COLO668 (cell line): ENCODE measurements at regions not wholly inside any gene's neighbourhood (a gene's known extent, or its start where the extent isn't known, plus 50 kb on each side); places are given as distances from the start of the nearest gene placed in this dataset.
"Not testable (repeated sequence)": the region's sequence is repeated elsewhere in the genome, so short reads cannot be mapped to it uniquely, and the experiment has no call there.

ENCODE experiments used
- DNase-seq: peaks from one replicate; lab custom pipeline; 2025; ENCODE audit not compliant: unreplicated experiment; lab: John Stamatoyannopoulos, UW

DNA sequence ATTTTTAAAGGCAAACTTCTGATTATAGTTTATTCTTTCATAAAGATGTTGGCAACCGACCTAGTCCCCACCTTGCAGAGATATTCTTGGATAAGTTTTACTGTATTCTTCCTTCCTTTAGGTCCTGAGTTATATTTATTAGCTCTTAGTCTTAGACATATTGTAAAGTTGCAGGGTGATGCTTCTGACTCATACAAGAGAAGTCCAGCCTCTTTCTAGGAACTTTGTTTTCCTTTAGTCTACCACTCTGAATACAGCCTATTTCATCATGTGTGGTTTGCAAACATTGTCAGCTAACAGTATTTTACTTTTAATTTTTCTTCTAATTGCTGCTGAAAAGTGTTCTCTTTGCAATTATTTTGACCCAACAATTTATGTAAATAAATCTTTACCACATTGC lies 686.7 kb downstream of the COL12A1 start:
- DNase-seq: no peak

DNA sequence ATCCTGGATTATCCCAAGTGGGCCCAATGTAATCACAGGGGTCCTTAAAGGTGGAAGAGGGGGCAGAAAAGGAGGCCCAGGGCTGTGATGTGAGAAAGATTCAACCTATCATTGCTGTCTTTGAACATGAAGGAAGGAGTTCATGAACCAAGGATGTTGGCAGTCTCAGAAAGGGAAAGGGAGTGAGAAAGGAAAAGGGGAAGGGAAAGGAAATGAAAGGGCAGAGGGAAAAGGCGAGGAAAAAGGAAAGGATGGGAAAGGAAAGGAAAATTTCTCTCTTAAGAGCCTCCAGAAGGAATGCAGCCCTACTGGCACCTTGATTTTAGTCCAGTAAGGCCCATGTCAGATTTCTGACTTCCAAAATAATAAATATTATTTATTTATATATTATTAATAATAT lies 687.8 kb downstream of the COL12A1 start:
- no peak for DNase-seq

DNA sequence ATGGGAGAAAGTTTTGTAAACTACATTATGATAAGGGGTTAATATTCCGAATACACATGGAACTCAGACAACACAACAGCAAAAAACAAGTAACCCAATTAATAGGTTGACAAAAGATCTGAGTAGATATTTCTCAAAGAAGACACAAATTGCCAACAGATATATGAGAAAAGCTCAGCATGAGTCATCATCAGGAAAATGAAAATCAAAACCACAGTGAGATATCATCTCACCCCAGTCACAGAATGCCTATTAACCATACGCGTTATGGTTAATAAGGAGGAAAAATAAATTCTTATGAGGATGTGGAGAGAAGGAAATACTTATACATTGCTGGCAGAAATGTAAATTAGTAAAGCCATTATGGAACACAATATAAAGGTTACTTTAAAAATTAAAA lies 695.0 kb downstream of the COL12A1 start:
- DNase-seq: no peak

DNA sequence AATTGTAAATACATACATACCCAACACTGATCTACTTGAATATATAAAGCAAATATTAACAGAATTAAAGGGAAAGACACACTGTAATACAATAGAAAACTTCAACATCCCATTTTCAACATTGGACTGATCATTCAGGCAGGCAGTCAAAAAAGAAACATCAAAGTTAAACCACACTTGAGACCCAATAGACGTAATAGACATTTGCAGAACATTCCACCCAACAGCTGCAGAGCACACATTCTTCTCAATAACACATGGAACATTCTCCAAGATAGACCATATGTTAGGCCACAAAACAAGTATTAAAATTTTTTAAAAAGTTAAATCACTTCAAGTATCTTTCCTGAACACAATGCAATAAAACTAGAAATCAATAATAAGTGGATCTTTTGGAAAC lies 698.2 kb downstream of the COL12A1 start:
- DNase-seq: no peak

DNA sequence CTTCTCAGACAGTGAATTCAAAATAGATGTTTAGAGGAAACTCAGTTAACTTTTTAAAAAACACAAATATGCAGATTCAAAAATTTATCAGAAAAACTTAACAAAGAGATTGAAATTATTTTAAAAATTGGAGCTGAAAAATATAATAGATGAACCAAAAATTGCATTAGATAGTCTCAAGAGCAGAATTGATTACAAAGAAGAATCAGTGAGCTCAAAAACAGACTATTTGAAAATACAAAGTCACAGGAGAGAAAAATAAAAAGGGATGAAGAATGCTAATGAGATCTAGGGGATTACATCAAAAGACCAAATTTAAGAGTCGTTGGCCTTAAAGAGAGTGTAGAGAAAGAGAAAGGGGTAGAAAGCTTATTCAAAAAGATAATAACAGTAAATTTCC lies 700.5 kb downstream of the COL12A1 start:
- DNase-seq: no peak

DNA sequence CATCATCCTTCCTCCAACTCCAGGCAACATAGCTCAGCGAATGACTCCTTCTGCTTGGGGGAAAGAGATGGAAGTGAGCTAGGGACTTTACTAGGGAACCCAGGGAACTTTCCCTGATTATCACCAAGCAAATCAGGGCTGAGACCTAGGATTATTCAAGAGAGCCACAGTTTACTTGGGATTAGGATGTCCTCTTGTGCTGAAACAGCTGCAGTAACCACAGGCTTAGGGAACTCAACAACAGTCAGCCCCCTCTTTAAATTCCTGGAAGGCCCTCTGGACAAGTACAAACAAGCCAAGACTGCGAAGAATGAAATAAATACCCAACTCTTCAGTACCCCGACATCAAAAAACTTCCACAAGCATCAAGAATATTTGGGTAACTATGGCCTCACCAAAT lies 700.9 kb downstream of the COL12A1 start:
- no peak for DNase-seq

DNA sequence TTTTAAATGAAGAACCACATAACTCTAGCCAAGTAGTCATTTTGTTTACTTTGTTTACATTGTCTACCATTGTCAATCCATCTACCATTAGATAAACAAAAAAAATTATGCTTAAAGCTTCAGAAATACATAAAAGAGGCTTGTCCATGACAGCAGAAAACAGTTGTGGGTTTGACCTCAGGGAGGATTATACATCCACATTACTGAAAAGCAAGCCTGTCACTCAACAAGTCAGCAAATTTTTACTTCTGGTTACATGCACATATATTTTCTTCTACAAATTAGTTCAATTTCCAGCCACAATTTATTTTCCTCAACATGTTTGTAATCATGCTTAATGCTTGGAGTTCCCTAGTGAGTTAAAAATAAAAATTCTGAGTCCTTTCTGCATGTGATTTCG lies 713.3 kb downstream of the COL12A1 start:
- DNase-seq: no peak

DNA sequence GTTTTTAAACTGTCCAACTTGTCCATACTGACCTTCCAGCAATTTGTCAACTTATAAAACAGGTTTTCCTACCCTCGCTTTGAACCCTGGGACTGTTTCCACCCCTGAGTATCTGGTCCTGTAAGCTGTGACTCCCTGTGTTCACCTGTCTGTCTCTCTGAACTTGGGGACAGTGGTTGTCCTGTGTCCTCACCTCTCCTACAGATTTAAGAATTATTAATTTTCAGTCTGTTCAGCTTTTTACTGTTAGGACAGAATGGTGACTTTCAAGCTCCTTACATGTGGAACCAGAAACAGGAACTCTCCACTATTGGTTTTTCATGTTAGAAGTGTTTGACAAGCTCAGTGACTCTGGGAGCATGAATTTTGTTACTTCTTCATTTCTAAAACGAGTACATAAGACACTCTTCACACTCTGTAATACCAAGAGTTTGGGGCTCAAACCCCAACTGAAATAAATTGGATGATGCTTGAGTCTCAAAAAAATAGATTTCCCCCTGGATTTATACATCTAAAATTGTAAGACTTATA lies 713.9 kb downstream of the COL12A1 start:
- DNase-seq: no peak

DNA sequence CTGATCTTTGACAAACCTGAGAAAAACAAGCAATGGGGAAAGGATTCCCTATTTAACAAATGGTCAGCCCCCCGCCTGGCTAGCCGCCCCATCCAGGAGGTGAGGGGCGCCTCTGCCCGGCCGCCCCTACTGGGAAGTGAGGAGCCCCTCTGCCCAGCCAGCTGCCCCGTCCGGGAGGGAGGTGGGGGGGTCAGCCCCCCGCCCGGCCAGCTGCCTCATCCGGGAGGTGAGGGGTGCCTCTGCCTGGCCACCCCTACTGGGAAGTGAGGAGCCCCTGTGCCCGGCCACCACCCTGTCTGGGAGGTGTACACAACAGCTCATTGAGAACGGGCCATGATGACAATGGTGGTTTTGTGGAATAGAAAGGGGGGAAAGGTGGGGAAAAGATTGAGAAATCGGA lies 717.1 kb downstream of the COL12A1 start:
- DNase-seq: not testable (repeated sequence)

DNA sequence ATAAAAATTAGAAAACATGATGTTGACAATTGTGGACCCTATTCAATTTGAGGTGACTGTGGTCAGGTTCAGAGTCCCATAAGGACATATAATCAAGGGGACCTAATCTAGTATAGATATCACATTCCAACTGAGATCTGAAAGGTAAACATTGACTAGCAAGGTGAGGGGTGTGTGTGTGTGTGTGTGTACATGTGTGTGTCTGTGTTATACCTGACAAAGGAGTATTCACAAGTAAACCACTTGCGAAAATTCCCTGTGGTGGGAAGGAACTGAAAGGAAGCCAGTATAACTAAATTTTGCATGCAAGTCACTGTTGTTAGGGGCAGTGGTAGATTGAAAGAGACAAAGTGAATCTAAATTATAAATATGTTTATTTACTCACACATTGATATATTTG lies 723.7 kb downstream of the COL12A1 start:
- DNase-seq: no peak

DNA sequence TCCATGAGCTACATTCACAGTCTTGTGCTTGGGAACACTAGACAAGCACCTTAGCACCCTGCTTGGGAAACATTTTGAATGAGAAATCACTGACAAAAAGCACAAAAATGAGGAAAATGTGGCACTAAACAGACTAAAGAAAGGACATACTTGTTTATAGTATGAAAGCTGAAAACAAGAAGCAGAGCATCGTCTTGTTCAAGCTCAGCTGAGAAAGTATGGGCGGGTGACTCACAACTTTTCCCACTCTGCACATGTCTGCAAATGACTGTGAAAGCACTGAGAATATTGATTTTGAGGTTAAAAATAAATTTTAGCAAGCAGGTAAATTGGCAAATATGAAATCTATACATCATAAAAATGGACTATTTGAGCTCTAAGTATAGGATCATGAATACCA lies 725.3 kb downstream of the COL12A1 start:
- DNase-seq: no peak

DNA sequence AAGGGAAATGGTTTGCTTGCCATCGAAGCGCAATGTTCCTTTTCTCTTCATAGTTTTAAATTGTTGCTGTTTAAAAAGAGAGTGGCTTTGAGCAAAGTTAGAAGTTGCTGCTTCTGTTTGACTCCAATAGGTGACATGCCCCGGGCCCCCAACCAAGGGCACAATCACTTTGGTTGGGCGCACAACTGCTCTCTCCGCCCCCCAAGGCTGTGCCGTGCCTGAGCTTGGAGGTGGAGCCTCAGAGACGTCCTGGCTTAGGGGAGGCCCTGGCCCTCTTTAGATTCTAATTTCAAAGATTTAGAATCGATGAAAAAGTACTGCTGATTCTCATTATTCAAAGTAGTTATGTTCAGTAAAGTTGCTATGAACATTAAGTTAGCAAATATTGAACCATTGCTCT lies 725.9 kb downstream of the COL12A1 start:
- no peak for DNase-seq

DNA sequence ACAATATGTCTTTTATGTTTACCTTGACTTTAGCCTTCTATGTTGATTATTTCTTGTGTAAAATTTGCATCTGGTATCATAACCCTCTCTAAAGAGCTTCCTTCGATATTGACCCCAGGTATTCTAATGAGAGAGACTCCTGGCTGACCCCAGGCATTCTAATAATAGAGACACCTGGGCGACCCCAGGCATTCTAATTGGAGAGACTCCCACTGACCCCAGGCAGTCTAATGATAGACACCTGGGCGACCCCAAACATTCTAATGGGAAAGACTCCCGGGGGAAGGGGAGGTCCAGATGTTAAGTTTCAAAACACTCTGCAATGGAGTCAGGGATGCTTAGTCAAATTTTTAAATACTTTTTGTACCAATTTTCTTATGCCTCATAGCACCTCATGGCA lies 726.4 kb downstream of the COL12A1 start:
- DNase-seq: no peak

DNA sequence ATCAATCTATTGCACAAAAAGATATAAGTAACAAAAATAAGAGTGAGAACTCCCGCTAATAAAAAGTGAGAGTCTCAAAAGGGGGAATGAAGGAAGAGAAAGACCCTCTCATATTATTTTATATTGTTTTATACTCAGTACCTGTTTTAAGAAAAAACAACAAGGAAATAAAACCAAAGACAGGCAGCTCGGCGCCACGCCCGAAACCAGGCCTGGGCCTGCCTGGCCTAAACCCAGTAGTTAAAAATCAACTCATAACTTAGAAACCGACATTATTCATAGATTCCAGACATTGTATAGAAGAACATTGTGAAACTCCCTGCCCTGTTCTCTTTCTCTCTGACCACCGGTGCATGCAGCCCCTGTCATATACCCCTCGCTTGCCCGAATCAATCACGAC lies 731.8 kb downstream of the COL12A1 start:
- not testable (repeated sequence) for DNase-seq

DNA sequence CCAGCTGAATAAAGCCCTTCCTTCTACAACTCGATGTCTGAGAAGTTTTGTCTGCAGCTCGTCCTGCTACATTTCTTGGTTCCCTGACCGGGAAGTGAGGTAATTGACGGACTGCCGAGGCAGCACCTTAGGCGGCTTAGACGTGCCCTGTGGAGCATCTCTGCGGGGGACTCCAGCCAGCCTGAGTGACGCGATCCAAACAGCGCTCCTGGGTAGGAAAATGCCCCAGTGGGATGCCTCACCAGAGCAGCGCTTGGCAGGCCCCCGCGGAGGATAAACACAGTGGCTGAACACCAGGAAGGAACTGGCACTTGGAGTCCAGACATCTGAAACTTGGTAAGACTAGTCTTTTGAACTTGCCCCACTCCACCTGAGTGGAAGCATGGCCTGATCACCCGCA lies 737.3 kb downstream of the COL12A1 start:
- not testable (repeated sequence) for DNase-seq

DNA sequence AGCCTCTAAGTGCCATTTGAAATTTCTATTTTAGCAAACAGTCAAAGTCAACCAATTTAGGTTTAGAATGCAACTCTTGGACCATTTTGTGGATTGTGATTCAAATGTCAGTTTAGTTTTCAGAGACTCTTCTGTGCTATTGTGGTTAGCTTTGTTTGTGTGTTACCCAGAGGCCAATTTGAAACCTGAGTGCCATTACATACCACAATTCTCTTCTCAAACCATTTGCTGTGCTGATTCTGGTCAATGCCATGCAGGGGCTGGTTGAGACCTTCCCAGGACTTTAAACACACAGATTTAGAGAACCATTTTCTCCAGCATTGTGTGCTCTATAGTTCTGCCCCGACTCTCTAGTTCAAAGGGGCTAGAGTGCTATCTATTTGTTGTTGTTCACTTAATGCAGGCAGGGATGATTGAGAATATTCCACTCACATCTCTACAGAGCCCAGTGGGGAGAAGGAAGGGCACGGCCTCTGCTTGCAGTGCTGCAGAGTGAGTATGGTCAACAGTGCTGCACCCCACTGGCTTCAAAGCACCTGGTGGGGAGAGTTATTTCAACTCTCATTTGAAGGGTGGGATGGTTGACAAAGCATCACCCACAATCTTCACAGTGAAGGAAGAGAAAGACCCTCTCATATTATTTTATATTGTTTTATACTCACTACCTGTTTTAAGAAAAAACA lies 738.2 kb downstream of the COL12A1 start:
- no peak for DNase-seq

DNA sequence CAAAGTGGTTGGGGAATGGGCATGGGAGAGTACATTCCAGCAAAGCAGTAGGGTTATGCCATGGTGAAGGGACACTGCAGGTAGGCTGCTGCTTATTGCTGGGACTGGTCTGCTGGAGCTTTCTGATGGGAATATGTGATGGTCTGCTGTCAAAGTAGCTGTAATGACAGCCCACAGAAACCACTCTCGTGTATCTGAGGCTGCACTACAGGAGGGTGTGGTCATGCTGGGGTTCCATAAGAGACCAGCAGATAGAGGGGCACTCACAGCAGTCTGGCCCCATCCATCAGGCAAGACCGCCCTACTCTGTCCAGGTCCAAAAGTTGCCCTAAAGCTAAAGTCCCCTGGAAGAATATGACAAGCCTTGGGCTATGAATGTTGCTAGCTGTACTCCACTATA lies 739.3 kb downstream of the COL12A1 start:
- DNase-seq: no peak

DNA sequence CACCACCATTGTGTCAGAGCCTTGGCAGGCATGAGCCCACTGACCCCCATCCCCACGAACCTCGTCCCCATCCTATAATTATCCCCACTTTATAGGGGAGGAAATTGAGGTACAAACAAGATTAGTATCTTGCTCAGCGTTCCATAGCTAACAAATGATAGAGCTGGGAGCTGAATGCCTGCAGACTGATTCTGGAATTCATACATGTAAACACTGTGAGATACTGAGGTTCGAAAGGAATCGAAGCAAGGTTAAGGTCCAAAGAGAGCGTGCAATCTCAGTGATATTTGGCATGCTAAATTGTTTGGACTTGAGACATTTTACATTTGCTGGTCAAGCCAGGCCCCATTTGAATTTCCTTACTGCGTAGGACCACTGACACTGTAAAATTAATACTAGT lies 746.6 kb downstream of the COL12A1 start:
- no peak for DNase-seq

DNA sequence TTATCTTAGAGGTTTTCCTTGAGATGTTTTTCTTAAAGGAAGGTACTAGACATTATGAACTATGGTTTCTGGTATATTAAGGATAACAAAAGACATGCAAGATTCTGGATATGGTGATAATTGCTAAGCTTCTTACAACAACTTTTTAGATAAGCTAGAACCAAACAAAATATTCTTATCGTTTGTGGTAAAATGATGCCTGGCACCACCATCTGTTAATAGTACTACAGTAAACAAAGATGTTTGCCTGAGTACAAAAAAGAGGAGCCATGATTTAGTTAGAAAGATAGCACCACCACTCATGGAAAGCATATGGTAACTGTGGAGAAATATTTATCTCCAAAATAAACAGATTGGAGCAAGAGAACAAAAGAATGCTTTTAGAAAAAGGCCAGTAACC lies 747.3 kb downstream of the COL12A1 start:
- DNase-seq: no peak

DNA sequence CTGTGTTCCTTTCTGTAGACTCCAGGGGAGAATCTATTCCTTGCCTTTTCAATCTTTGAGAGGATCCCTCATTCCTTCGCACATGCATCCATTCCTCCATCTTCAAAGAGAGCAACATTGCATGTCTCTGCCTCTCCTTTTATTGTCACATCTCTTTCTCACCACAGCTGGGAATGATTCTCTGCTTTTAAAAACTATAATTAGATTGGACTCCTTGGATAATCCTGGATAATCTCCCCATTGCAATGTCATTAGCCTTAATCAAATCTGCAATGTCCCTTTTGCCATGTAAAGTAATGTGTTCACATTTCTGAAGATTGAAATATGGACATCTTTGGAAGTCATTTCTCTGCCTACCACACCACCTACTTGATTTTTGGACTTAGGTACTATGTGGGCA lies 750.1 kb downstream of the COL12A1 start:
- no peak for DNase-seq

DNA sequence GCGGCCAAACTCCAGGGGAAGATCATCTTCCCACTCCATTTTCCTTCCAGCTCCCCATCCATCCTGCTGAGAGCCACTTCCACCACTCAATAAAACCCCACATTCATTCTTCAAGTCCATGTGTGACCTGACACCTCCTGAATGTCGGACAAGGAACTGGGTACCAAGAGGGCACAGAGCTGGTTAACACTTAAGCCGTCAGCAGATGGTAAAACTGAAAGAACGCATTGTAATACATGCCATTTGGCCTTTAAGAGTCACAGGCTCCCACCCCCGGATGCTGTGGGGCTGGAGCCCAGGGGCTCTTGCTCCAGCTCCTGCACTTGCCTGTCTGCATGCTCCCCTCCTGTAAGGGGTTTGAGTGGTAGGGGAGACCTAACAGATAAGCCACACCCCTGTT lies 753.9 kb downstream of the COL12A1 start:
- no peak for DNase-seq

DNA sequence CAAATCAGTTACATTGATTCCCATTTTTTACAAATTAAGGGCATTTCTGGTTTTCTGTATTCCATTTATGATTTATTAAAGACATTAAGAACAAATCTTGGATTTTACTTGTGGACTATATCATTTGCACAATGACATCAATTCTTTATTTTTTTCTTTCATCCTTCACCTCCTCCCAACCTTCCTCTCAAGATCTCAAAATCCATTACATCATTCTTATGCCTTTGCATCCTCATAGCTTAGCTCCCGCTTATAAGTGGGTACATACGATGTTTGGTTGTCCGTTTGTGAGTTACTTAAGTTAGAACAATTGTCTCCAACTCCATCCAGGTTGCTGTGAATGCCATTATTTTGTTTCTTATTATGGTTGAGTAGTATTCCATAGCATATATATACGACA lies 752.8 kb downstream of the CD109 start:
- no peak for DNase-seq

DNA sequence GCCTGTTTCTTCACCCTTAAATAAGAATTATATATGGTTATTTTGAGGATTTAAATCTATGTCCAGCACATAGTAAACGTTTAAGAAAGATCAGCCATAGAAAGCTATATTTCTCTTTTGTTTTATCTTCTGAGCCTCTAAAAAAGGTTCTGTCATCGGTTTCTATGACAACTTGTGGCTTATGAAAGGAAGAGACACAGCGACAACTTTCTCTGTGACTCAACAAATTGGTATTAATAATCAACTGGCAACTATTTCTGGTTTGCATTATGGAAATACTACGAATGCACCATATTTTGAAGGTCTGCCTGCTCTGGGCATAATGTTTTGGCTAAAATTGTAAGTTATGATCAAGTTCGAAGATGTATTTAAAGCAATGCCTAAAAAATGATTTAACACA lies 751.0 kb downstream of the CD109 start:
- DNase-seq: no peak
